Stimulated activated CD4-positive, alpha-beta T cell treated with anti-CD3 and anti-CD28 coated beads, Interleukin-12 subunit alpha, Interleukin-12 subunit beta, amount 100 ng/mL, for 48 hours (primary cell): ENCODE measurements at regions not wholly inside any gene's neighbourhood (a gene's known extent, or its start where the extent isn't known, plus 50 kb on each side); places are given as distances from the start of the nearest gene placed in this dataset.
A peak's percentile ranks its signal among the peaks of the same experiment; 100 is the strongest.
"Not testable (repeated sequence)": the region's sequence is repeated elsewhere in the genome, so short reads cannot be mapped to it uniquely, and the experiment has no call there.

Source experiments
- DNase-seq, 3 donors: peaks; one replicate each; pipeline ENCODE4 v3.0.0-alpha.2; 2020; ENCODE audit warnings: low read depth in 2 of 3, low spot score in 1 of 3

GRCh38 chr1:55448261-55448660 is 233.1 kb upstream of the USP24 start:
- DNase-seq: no peak

GRCh38 chr1:55447488-55447887 is 232.3 kb upstream of the USP24 start:
- DNase-seq: no peak

- no peak for DNase-seq
Measured at GRCh38 chr1:55446351-55446750, 231.2 kb upstream of the USP24 start.

- peak; percentile 0 to 7 (median 2) for DNase-seq
Measured at GRCh38 chr1:55445416-55445815, 230.3 kb upstream of the USP24 start.

GRCh38 chr1:55444667-55445066 is 229.5 kb upstream of the USP24 start:
- DNase-seq: no peak

GRCh38 chr1:55443175-55443915 is 228.2 kb upstream of the USP24 start:
- no peak for DNase-seq

GRCh38 chr1:55441489-55441888 is 226.3 kb upstream of the USP24 start:
- no peak for DNase-seq

GRCh38 chr1:55437692-55438091 is 222.5 kb upstream of the USP24 start:
- no peak for DNase-seq

- DNase-seq: not testable (repeated sequence)
Measured at GRCh38 chr1:55430720-55431119, 215.6 kb upstream of the USP24 start.

- not testable (repeated sequence) for DNase-seq
Measured at GRCh38 chr1:55430206-55430605, 215.0 kb upstream of the USP24 start.

- no peak for DNase-seq
Measured at GRCh38 chr1:55428944-55429931, 214.1 kb upstream of the USP24 start.

- DNase-seq: no peak
Measured at GRCh38 chr1:55428231-55428630, 213.1 kb upstream of the USP24 start.

- DNase-seq: no peak
Measured at GRCh38 chr1:55427606-55428005, 212.4 kb upstream of the USP24 start.

GRCh38 chr1:55426619-55427018 is 211.5 kb upstream of the USP24 start:
- no peak for DNase-seq

GRCh38 chr1:55426156-55426555 is 211.0 kb upstream of the USP24 start:
- no peak for DNase-seq

GRCh38 chr1:55425310-55425930 is 210.3 kb upstream of the USP24 start:
- no peak for DNase-seq

GRCh38 chr1:55423376-55423775 is 208.2 kb upstream of the USP24 start:
- DNase-seq: no peak

- DNase-seq: no peak
Measured at GRCh38 chr1:55420929-55421716, 206.0 kb upstream of the USP24 start.

- DNase-seq: no peak
Measured at GRCh38 chr1:55420026-55420425, 204.9 kb upstream of the USP24 start.

- DNase-seq: no peak
Measured at GRCh38 chr1:55418208-55419000, 203.2 kb upstream of the USP24 start.
